GM12878 (cell line): ENCODE measurements at regions not wholly inside any gene's neighbourhood (a gene's known extent, or its start where the extent isn't known, plus 50 kb on each side); places are given as distances from the start of the nearest gene placed in this dataset.

Experiments
- ATAC-seq: fragments of 200-7000 bp; cut with Tn5 transposase; 3 replicates; pipeline ENCODE4 v1.9.1; 2020; ENCODE audit warnings: mild to moderate bottlenecking, moderate library complexity
- BruUV-seq: library from RNA; stranded (reverse); fragments of 400-500 nt; replicated peaks from 2 replicates; lab custom pipeline; 2021; lab: Mats Ljungman, UMichigan
- CTCF ChIA-PET: fragments of 300-600 bp; sonication (Branson Sonifier 250); formaldehyde crosslinking; extraction: SDS; loops from one replicate; lab custom pipeline; 2021; ENCODE audit warnings: inconsistent platforms; lab: Yijun Ruan, JAX
- POLR2A ChIA-PET: fragments of 350-600 bp; formaldehyde crosslinking; extraction: SDS; loops from one replicate; lab custom pipeline; 2021; ENCODE audit warnings: inconsistent platforms; lab: Charles Lee
- RAD21 ChIA-PET: fragments of 300-600 bp; sonication (Branson Sonifier 250); formaldehyde crosslinking; loops from one replicate; lab custom pipeline; 2023; ENCODE audit warnings: antibody characterized with exemption; ENCODE audit not compliant: unreplicated experiment; lab: Charles Lee
- SMC1A ChIA-PET: fragments of 300-600 bp; sonication (Branson Sonifier 250); formaldehyde crosslinking; loops from one replicate; lab custom pipeline; 2023; ENCODE audit not compliant: unreplicated experiment, uncharacterized antibody; lab: Charles Lee
- DNase-seq: peaks from one replicate; pipeline ENCODE4 v3.0.0-alpha.2; 2011; ENCODE audit warnings: low read depth, low spot score
- FAIRE-seq: peaks from 3 replicates; lab custom pipeline; 2011; peaks lifted over from hg19 to GRCh38; lab: Jason Lieb, UNC
- H2AFZ ChIP-seq: 2 replicates; pipeline ENCODE4 v1.6.0; 2011; ENCODE audit warnings: low read depth, low read length, control low read depth; ENCODE audit not compliant: control insufficient read depth
- H3K27ac ChIP-seq: 2 replicates; pipeline ENCODE4 v1.5.1; 2011; ENCODE audit warnings: control low read depth; ENCODE audit not compliant: control insufficient read depth, insufficient read depth
- H3K27me3 ChIP-seq, 2 experiments: replicated peaks in 1 of 2; 2 replicates each; pipeline versions ENCODE4 v1.6.0 to v1.6.1; 2011; ENCODE audit warnings: low read length in 1 of 2; ENCODE audit not compliant: control insufficient read depth in 2 of 2, insufficient read depth in 2 of 2
- H3K36me3 ChIP-seq, 2 experiments: 2 replicates each; pipeline ENCODE4 v1.5.1; 2011; ENCODE audit warnings: low read length in 1 of 2; ENCODE audit not compliant: control insufficient read depth in 2 of 2, insufficient read depth in 2 of 2
- H3K4me1 ChIP-seq: 2 replicates; pipeline ENCODE4 v1.6.1; 2011; ENCODE audit warnings: mild to moderate bottlenecking, low read length, moderate library complexity, mixed read lengths; ENCODE audit not compliant: control insufficient read depth, insufficient read depth
- H3K4me2 ChIP-seq: 2 replicates; pipeline ENCODE4 v1.6.0; 2011; ENCODE audit warnings: control low read depth; ENCODE audit not compliant: control insufficient read depth, insufficient read depth
- H3K4me3 ChIP-seq: fragments of 200-600 bp; sonication (generic); 2 replicates; pipeline ENCODE4 v1.5.1; 2016
- H3K79me2 ChIP-seq: 2 replicates; pipeline ENCODE4 v1.6.0; 2011; ENCODE audit warnings: low read length; ENCODE audit not compliant: control insufficient read depth, insufficient read depth
- H3K9ac ChIP-seq: 2 replicates; pipeline ENCODE4 v1.8.0; 2011; ENCODE audit warnings: low read length, control low read depth, mixed read lengths; ENCODE audit not compliant: control insufficient read depth, insufficient read depth
- H3K9me3 ChIP-seq: replicated peaks from 3 replicates; pipeline ENCODE4 v1.5.1; 2011; ENCODE audit warnings: mild to moderate bottlenecking, low read length; ENCODE audit not compliant: control insufficient read depth, insufficient read depth
- H4K20me1 ChIP-seq: 2 replicates; pipeline ENCODE4 v1.6.0; 2011; ENCODE audit not compliant: control insufficient read depth, insufficient read depth
- MEF2B ChIP-seq: fragments of 450-650 bp; IDR thresholded peaks from 2 replicates; pipeline ENCODE4 v1.6.1; 2018; ENCODE audit warnings: mild to moderate bottlenecking, moderate library complexity; ENCODE audit not compliant: partially characterized antibody, poor library complexity, severe bottlenecking
- SUPT20H ChIP-seq: IDR thresholded peaks from 2 replicates; pipeline ENCODE4 v1.6.1; 2011; ENCODE audit warnings: low read depth, mild to moderate bottlenecking, low read length, moderate library complexity, borderline replicate concordance; ENCODE audit not compliant: control insufficient read depth
- TAF1 ChIP-seq: IDR thresholded peaks from 2 replicates; pipeline ENCODE4 v1.6.1; 2011; ENCODE audit warnings: mild to moderate bottlenecking, low read depth, low read length, borderline replicate concordance
- WGBS: methylation state at CpG from one replicate; pipeline ENCODE4 v1.1.6; 2016; ENCODE audit warnings: low lambda C conversion rate; ENCODE audit not compliant: insufficient replicate concordance, insufficient coverage; ENCODE audit errors: missing lambda C conversion rate; 5-methylcytosine and 5-hydroxymethylcytosine counted together
- in situ Hi-C: fragments of 300-500 bp; cut with MboI; formaldehyde crosslinking; loops from 9 replicates; pipeline ENCODE4 v1.14.3; 2018; ENCODE audit warnings: mixed read lengths
- intact Hi-C: fragments of 100-400 bp; cut with micrococcal nuclease; formaldehyde crosslinking; loops from one replicate; pipeline ENCODE4 v1.14.2; 2022; ENCODE audit not compliant: unreplicated experiment
- TF ChIP-seq, protein P1 (sequence below): IDR thresholded peaks from 2 replicates; pipeline ENCODE4 v1.6.1; 2012; ENCODE audit warnings: low read length, inconsistent platforms
- TF ChIP-seq, protein P2 (sequence below): fragments of 450-650 bp; IDR thresholded peaks from 2 replicates; pipeline ENCODE4 v1.6.1; 2017; ENCODE audit warnings: low read depth, mild to moderate bottlenecking, moderate library complexity
- TF ChIP-seq, protein P3 (sequence below): IDR thresholded peaks from 2 replicates; pipeline ENCODE4 v1.6.1; 2012; ENCODE audit warnings: mild to moderate bottlenecking, low read depth, low read length

DNA sequence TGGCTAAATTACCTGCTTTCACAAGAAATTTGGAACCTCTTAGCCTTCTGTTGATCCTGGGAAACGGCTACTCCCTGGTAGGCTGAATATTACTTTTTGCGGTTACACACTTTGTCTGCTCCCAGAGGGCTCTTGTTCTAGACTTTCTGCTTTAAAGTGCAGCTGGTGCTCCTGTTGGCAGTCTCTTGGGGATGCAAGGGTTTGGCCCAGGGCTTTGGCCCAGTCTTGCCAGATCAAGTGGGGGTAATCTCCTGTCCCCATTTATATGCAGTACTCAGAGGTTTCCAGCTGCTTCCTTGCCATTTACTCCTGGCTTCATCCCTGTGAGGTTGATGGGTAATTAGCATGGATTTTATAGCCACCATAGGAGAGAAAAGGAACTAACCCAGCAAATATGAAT, 558.2 kb upstream of the MIS18BP1 start:
- FAIRE-seq = no peak
- Histone ChIP-seq H3K4me1 (no peaks in the 10 kb centered on the region), H3K4me2 (no peak overlapping the region), H3K27ac (no peak overlapping the region), H2AFZ (no peak overlapping the region), H3K27me3 (no peaks in the 10 kb centered on the region), H3K9me3 (no peaks in the 10 kb centered on the region), H3K36me3 (no peaks in the 10 kb centered on the region), H3K9ac (no peak overlapping the region), H3K4me3 (no peak overlapping the region), H4K20me1 (no peaks in the 10 kb centered on the region), H3K79me2 (no peaks in the 10 kb centered on the region)
- no peak; the same call in 2 of the 3 replicates for ATAC-seq
- no peak for DNase-seq
- BruUV-seq = no TSS peak
- SMC1A ChIA-PET = interaction anchor here (0.7 to 4.9 kb wide), 11 partner anchors 10 to 201 kb away, joined by 3 to 37 read pairs (median 4); no protein-coding TSS in a partner anchor
- 44% methylated on average over 2 of the region's 2 CpGs for WGBS
- CTCF ChIA-PET = interaction anchor here (0.9 to 1.3 kb wide), 4 partner anchors 50 to 201 kb away, joined by 3 to 8 read pairs (median 4); no protein-coding TSS in a partner anchor
- TF ChIP-seq, protein P1, sequence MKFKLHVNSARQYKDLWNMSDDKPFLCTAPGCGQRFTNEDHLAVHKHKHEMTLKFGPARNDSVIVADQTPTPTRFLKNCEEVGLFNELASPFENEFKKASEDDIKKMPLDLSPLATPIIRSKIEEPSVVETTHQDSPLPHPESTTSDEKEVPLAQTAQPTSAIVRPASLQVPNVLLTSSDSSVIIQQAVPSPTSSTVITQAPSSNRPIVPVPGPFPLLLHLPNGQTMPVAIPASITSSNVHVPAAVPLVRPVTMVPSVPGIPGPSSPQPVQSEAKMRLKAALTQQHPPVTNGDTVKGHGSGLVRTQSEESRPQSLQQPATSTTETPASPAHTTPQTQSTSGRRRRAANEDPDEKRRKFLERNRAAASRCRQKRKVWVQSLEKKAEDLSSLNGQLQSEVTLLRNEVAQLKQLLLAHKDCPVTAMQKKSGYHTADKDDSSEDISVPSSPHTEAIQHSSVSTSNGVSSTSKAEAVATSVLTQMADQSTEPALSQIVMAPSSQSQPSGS = no peak
- TF ChIP-seq, protein P2, sequence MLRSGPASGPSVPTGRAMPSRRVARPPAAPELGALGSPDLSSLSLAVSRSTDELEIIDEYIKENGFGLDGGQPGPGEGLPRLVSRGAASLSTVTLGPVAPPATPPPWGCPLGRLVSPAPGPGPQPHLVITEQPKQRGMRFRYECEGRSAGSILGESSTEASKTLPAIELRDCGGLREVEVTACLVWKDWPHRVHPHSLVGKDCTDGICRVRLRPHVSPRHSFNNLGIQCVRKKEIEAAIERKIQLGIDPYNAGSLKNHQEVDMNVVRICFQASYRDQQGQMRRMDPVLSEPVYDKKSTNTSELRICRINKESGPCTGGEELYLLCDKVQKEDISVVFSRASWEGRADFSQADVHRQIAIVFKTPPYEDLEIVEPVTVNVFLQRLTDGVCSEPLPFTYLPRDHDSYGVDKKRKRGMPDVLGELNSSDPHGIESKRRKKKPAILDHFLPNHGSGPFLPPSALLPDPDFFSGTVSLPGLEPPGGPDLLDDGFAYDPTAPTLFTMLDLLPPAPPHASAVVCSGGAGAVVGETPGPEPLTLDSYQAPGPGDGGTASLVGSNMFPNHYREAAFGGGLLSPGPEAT = no peak
- TF ChIP-seq TAF1 (no peak), MEF2B (peak; percentile 13), SUPT20H (no peak)
- TF ChIP-seq, protein P3, sequence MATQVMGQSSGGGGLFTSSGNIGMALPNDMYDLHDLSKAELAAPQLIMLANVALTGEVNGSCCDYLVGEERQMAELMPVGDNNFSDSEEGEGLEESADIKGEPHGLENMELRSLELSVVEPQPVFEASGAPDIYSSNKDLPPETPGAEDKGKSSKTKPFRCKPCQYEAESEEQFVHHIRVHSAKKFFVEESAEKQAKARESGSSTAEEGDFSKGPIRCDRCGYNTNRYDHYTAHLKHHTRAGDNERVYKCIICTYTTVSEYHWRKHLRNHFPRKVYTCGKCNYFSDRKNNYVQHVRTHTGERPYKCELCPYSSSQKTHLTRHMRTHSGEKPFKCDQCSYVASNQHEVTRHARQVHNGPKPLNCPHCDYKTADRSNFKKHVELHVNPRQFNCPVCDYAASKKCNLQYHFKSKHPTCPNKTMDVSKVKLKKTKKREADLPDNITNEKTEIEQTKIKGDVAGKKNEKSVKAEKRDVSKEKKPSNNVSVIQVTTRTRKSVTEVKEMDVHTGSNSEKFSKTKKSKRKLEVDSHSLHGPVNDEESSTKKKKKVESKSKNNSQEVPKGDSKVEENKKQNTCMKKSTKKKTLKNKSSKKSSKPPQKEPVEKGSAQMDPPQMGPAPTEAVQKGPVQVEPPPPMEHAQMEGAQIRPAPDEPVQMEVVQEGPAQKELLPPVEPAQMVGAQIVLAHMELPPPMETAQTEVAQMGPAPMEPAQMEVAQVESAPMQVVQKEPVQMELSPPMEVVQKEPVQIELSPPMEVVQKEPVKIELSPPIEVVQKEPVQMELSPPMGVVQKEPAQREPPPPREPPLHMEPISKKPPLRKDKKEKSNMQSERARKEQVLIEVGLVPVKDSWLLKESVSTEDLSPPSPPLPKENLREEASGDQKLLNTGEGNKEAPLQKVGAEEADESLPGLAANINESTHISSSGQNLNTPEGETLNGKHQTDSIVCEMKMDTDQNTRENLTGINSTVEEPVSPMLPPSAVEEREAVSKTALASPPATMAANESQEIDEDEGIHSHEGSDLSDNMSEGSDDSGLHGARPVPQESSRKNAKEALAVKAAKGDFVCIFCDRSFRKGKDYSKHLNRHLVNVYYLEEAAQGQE = no peak
- intact Hi-C loops = no loop called here
- POLR2A ChIA-PET = no interaction called here
- RAD21 ChIA-PET = interaction anchor here (0.7 to 4.5 kb wide), 6 partner anchors 56 to 201 kb away, joined by 3 to 29 read pairs (median 4); no protein-coding TSS in a partner anchor
- in situ Hi-C loops = no loop called here
